ENCODE measurements at regions not wholly inside any gene's neighbourhood (a gene's known extent, or its start where the extent isn't known, plus 50 kb on each side); places are given as distances from the start of the nearest gene placed in this dataset.

DNA sequence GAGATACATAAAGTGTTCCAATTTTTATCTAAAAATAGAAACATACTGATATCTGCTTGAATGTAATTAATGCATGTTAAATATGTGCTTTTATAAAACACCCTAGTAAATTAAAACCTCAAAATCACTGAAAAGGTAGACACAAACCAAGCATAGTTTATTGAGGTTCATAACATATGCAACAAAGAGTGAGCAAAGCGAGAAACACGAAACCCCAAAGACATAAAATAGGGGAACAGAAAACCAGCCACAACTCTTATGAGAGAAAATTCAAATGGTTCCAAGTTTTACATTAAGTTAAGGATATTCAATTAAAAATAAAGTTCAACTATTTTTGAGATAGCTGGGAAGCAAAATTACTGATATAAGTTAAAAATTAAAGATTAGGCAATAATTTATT, 336.4 kb upstream of the AGA start:
- DNase-seq (ENCODE audit: low spot score) (no peak), ATAC-seq (ENCODE audit: low read depth) (no peak)
- no peaks in the 10 kb centered on the region for H3K27me3 ChIP-seq (ENCODE audit: insufficient read depth, poor library complexity, severe bottlenecking)
- H3K9me3 ChIP-seq (ENCODE audit: severe bottlenecking) = no peaks in the 10 kb centered on the region
- no peaks in the 10 kb centered on the region for H3K36me3 ChIP-seq (ENCODE audit: low read depth)
- H3K27ac ChIP-seq (ENCODE audit: poor library complexity, severe bottlenecking) = no peak overlapping the region
- TF ChIP-seq CTCF (IDR thresholded peaks at IDR 0.05; ENCODE audit: poor library complexity, severe bottlenecking) = no peak
- H3K4me3 ChIP-seq (ENCODE audit: severe bottlenecking) = no peak overlapping the region
- no peaks in the 10 kb centered on the region for H3K4me1 ChIP-seq (ENCODE audit: insufficient read depth, poor library complexity, severe bottlenecking)

DNA sequence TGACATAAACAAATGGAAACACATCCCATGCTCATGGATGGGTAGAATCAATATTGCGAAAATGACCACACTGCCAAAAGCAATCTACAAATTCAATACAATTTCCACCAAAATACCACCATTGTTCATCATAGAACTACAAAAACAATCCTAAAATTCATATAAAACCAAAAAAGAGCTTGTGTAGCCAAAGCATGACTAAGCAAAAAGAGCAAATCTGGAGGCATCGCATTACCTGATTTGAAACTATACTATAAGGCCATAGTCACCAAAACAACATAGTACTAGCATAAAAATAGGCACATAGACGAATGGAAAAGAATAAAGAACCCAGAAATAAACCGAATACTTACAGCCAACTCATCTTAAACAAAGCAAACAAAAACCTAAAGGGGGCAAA, 342.8 kb upstream of the AGA start:
- DNase-seq (ENCODE audit: low spot score) (no peak), ATAC-seq (ENCODE audit: low read depth) (no peak)
- Histone ChIP-seq H3K4me3 (ENCODE audit: severe bottlenecking) (no peak overlapping the region), H3K27ac (ENCODE audit: poor library complexity, severe bottlenecking) (no peak overlapping the region), H3K36me3 (ENCODE audit: low read depth) (no peaks in the 10 kb centered on the region), H3K4me1 (ENCODE audit: insufficient read depth, poor library complexity, severe bottlenecking) (no peaks in the 10 kb centered on the region), H3K27me3 (ENCODE audit: insufficient read depth, poor library complexity, severe bottlenecking) (no peaks in the 10 kb centered on the region), H3K9me3 (ENCODE audit: severe bottlenecking) (no peaks in the 10 kb centered on the region)
- TF ChIP-seq CTCF (IDR thresholded peaks at IDR 0.05; ENCODE audit: poor library complexity, severe bottlenecking) = no peak

DNA sequence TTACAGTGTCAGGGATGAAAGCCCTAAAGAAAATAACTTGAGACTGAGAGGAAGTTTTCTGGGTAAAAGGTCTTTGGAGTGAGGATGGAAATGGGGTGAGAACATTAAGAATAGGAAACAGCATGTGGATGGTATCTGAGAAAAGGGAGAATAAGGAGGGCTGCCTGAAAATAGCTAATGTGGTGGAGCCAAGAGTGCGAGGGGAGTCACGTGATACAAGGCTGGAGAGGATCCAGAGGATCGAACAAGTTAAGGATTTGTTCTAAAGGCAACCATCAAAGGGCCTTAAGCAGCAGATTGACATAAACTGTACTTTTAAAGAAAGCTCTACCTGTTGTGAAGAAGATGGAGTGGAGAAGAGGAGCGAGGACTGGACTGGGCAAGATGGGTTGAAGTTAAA, 347.4 kb upstream of the AGA start:
- no peak overlapping the region for H3K4me3 ChIP-seq (ENCODE audit: severe bottlenecking)
- no peaks in the 10 kb centered on the region for H3K4me1 ChIP-seq (ENCODE audit: insufficient read depth, poor library complexity, severe bottlenecking)
- H3K36me3 ChIP-seq (ENCODE audit: low read depth) = no peaks in the 10 kb centered on the region
- TF ChIP-seq CTCF (IDR thresholded peaks at IDR 0.05; ENCODE audit: poor library complexity, severe bottlenecking) = no peak
- no peaks in the 10 kb centered on the region for H3K27me3 ChIP-seq (ENCODE audit: insufficient read depth, poor library complexity, severe bottlenecking)
- H3K9me3 ChIP-seq (ENCODE audit: severe bottlenecking) = no peaks in the 10 kb centered on the region
- no peak for ATAC-seq (ENCODE audit: low read depth)
- no peak for DNase-seq (ENCODE audit: low spot score)
- H3K27ac ChIP-seq (ENCODE audit: poor library complexity, severe bottlenecking) = no peak overlapping the region

GRCh38 chr4:177791188-177791587, 349.0 kb upstream of the AGA start:
- DNase-seq (ENCODE audit: low spot score) (no peak), ATAC-seq (ENCODE audit: low read depth) (no peak)
- no peaks in the 10 kb centered on the region for H3K4me1 ChIP-seq (ENCODE audit: insufficient read depth, poor library complexity, severe bottlenecking)
- no peak overlapping the region for H3K27ac ChIP-seq (ENCODE audit: poor library complexity, severe bottlenecking)
- H3K4me3 ChIP-seq (ENCODE audit: severe bottlenecking) = no peak overlapping the region
- H3K36me3 ChIP-seq (ENCODE audit: low read depth) = no peaks in the 10 kb centered on the region
- H3K27me3 ChIP-seq (ENCODE audit: insufficient read depth, poor library complexity, severe bottlenecking) = no peaks in the 10 kb centered on the region
- H3K9me3 ChIP-seq (ENCODE audit: severe bottlenecking) = no peaks in the 10 kb centered on the region
- TF ChIP-seq CTCF (IDR thresholded peaks at IDR 0.05; ENCODE audit: poor library complexity, severe bottlenecking) = no peak

- Histone ChIP-seq H3K27me3 (ENCODE audit: insufficient read depth, poor library complexity, severe bottlenecking) (no peaks in the 10 kb centered on the region), H3K36me3 (ENCODE audit: low read depth) (no peaks in the 10 kb centered on the region), H3K4me3 (ENCODE audit: severe bottlenecking) (no peak overlapping the region), H3K9me3 (ENCODE audit: severe bottlenecking) (no peaks in the 10 kb centered on the region), H3K27ac (ENCODE audit: poor library complexity, severe bottlenecking) (no peak overlapping the region), H3K4me1 (ENCODE audit: insufficient read depth, poor library complexity, severe bottlenecking) (no peaks in the 10 kb centered on the region)
- DNase-seq (ENCODE audit: low spot score) = no peak
- no peak for ATAC-seq (ENCODE audit: low read depth)
- no peak for TF ChIP-seq CTCF (IDR thresholded peaks at IDR 0.05; ENCODE audit: poor library complexity, severe bottlenecking)
Measured at GRCh38 chr4:177796841-177797240, 354.6 kb upstream of the AGA start.

Data from RWPE2 (cell line).